ENCODE measurements at regions not wholly inside any gene's neighbourhood (a gene's known extent, or its start where the extent isn't known, plus 50 kb on each side); places are given as distances from the start of the nearest gene placed in this dataset.

GRCh38 chr5:88355490-88356050, 86.9 kb upstream of the TMEM161B start:
- ChIA-PET RAD21 (ENCODE audit: low non-redundant PET in 1 of 2, low total read pairs in 2 of 2, uncharacterized antibody in 2 of 2, unreplicated experiment in 2 of 2) (no interaction called here), POLR2A (no interaction called here), CTCF (no interaction called here)
- no peaks in the 10 kb centered on the region for H3K36me3 ChIP-seq (ENCODE audit: control insufficient read depth in 1 of 2, insufficient read depth in 2 of 2, low read length in 2 of 2)
- TF ChIP-seq POLR2AphosphoS5 (IDR thresholded peaks at IDR 0.05; ENCODE audit: low read depth, low read length) (no peak), YY1 (IDR thresholded peaks at IDR 0.05; ENCODE audit: extremely low read depth, insufficient replicate concordance, low read depth, low read length) (no peak), SRF (IDR thresholded peaks at IDR 0.05; ENCODE audit: low read depth) (no peak), EZH2phosphoT487 (IDR thresholded peaks at IDR 0.05; ENCODE audit: borderline replicate concordance) (no peak), SIN3A (IDR thresholded peaks at IDR 0.05; ENCODE audit: low read depth) (no peak), ZFX (IDR thresholded peaks at IDR 0.05) (no peak), ZBTB33 (IDR thresholded peaks at IDR 0.05; ENCODE audit: extremely low read depth, insufficient replicate concordance, low read length) (no peak), EZH2 (IDR thresholded peaks at IDR 0.05) (no peak), EGR1 (IDR thresholded peaks at IDR 0.05; ENCODE audit: low read depth) (no peak), JUND (IDR thresholded peaks at IDR 0.05) (no peak), CBX3 (IDR thresholded peaks at IDR 0.05; ENCODE audit: low read depth) (no peak), CTCF (IDR thresholded peaks at IDR 0.05 in 2 of 3, conservative IDR thresholded peaks at IDR 0.05 in 1 of 3; ENCODE audit: borderline replicate concordance in 1 of 3, insufficient read depth in 1 of 3, low read depth in 2 of 3, low read length in 2 of 3) (no peak), POLR2A (IDR thresholded peaks at IDR 0.05; ENCODE audit: borderline replicate concordance, extremely low read depth, insufficient read depth, insufficient read length) (no peak), SP1 (IDR thresholded peaks at IDR 0.05; ENCODE audit: low read depth) (no peak), ELF1 (IDR thresholded peaks at IDR 0.05; ENCODE audit: borderline replicate concordance, low read depth) (no peak)
- no peaks in the 10 kb centered on the region for H3K9me2 ChIP-seq (ENCODE audit: insufficient read depth)
- no peaks in the 10 kb centered on the region for H3K9me3 ChIP-seq (ENCODE audit: control insufficient read depth in 1 of 2, insufficient read depth in 1 of 2, low read depth in 1 of 2, low read length in 2 of 2)
- H4K20me1 ChIP-seq (ENCODE audit: insufficient read depth): no peaks in the 10 kb centered on the region
- no peak overlapping the region for H3K27ac ChIP-seq (ENCODE audit: low read depth, low read length)
- no peak overlapping the region for H3K9ac ChIP-seq (ENCODE audit: low read length)
- intact Hi-C loops (cut with micrococcal nuclease): no loop called here
- BruUV-seq (replicated peaks): no TSS peak
- H3K4me3 ChIP-seq (replicated peaks in 1 of 2; ENCODE audit: low read depth in 1 of 2, low read length in 2 of 2): no peak overlapping the region
- no peak overlapping the region for H3K4me2 ChIP-seq (ENCODE audit: low read length)
- DNase-seq (ENCODE audit: low read depth, low spot score) (no peak), ATAC-seq (no peak)
- no peaks in the 10 kb centered on the region for H3K27me3 ChIP-seq (ENCODE audit: insufficient read depth, low read length)
- H3K4me1 ChIP-seq (ENCODE audit: control insufficient read depth in 1 of 2, insufficient read depth in 2 of 2, low read length in 2 of 2): peaks cover 10 to 12% of the 10 kb centered on the region in 2 experiments; a peak in 3 of 4 replicates
- H3K79me2 ChIP-seq (ENCODE audit: insufficient read depth, low read length): no peaks in the 10 kb centered on the region
- H2AFZ ChIP-seq (ENCODE audit: low read depth, low read length, poor library complexity, severe bottlenecking): no peak overlapping the region
